Mesothelial cell of epicardium (in vitro differentiated cells): ENCODE measurements at regions not wholly inside any gene's neighbourhood (a gene's known extent, or its start where the extent isn't known, plus 50 kb on each side); places are given as distances from the start of the nearest gene placed in this dataset.

Source experiments
- DNase-seq, 2 experiments: peaks; one replicate each; pipeline ENCODE4 v3.0.0; 2021; ENCODE audit warnings: low spot score in 2 of 2; ENCODE audit not compliant: unreplicated experiment in 2 of 2
- H3K27ac Mint-ChIP-seq: 2 replicates; pipeline ENCODE4 v1.8.0; 2021; ENCODE audit warnings: mixed read lengths
- H3K27me3 Mint-ChIP-seq: 2 replicates; pipeline ENCODE4 v1.8.0; 2021; ENCODE audit warnings: low read depth, mixed read lengths
- H3K36me3 Mint-ChIP-seq: 2 replicates; pipeline ENCODE4 v1.8.0; 2021; ENCODE audit warnings: mixed read lengths
- H3K4me1 Mint-ChIP-seq: 2 replicates; pipeline ENCODE4 v1.8.0; 2021; ENCODE audit warnings: mixed read lengths
- H3K4me3 Mint-ChIP-seq: 2 replicates; pipeline ENCODE4 v1.8.0; 2021; ENCODE audit warnings: mild to moderate bottlenecking, moderate library complexity, mixed read lengths
- H3K9me3 Mint-ChIP-seq: 2 replicates; pipeline ENCODE4 v1.8.0; 2021; ENCODE audit warnings: mixed read lengths
- CTCF ChIP-seq: fragments of 200-600 bp; sonication (generic); IDR thresholded peaks from one replicate; pipeline ENCODE4 v1.5.0; 2021; ENCODE audit warnings: antibody characterized with exemption; ENCODE audit not compliant: unreplicated experiment

- no peak overlapping the region for H3K27ac Mint-ChIP-seq
- TF ChIP-seq CTCF: no peak
- H3K9me3 Mint-ChIP-seq: no peaks in the 10 kb centered on the region
- H3K36me3 Mint-ChIP-seq: no peaks in the 10 kb centered on the region
- no peak overlapping the region for H3K4me3 Mint-ChIP-seq
- DNase-seq: no peak
- no peaks in the 10 kb centered on the region for H3K4me1 Mint-ChIP-seq
- no peaks in the 10 kb centered on the region for H3K27me3 Mint-ChIP-seq
These were observed 565.4 kb downstream of the PTPRC start for GRCh38 chr1:199204231-199204630.

GRCh38 chr1:199205740-199206441 is 567.1 kb downstream of the PTPRC start:
- Mint-ChIP-seq H3K4me3 (no peak overlapping the region), H3K9me3 (peaks cover 5% of the 10 kb centered on the region), H3K36me3 (no peaks in the 10 kb centered on the region), H3K27ac (no peak overlapping the region), H3K27me3 (no peaks in the 10 kb centered on the region), H3K4me1 (no peaks in the 10 kb centered on the region)
- DNase-seq: no peak
- no peak for TF ChIP-seq CTCF

- peaks cover 1% of the 10 kb centered on the region for H3K36me3 Mint-ChIP-seq
- H3K27ac Mint-ChIP-seq: no peak overlapping the region
- no peak for TF ChIP-seq CTCF
- peaks cover 9% of the 10 kb centered on the region for H3K9me3 Mint-ChIP-seq
- H3K4me1 Mint-ChIP-seq: peaks cover 4% of the 10 kb centered on the region
- no peak for DNase-seq
- no peak overlapping the region for H3K4me3 Mint-ChIP-seq
- no peaks in the 10 kb centered on the region for H3K27me3 Mint-ChIP-seq
These were observed 570.0 kb downstream of the PTPRC start for GRCh38 chr1:199208847-199209246.

- Mint-ChIP-seq H3K9me3 (peaks cover 34% of the 10 kb centered on the region), H3K4me1 (no peaks in the 10 kb centered on the region), H3K27me3 (peaks cover 2% of the 10 kb centered on the region), H3K27ac (no peak overlapping the region), H3K4me3 (no peak overlapping the region), H3K36me3 (peaks cover 2% of the 10 kb centered on the region)
- DNase-seq: no peak
- TF ChIP-seq CTCF: no peak
These were observed 579.2 kb downstream of the PTPRC start for GRCh38 chr1:199218065-199218464.

- peaks cover 33% of the 10 kb centered on the region for H3K9me3 Mint-ChIP-seq
- no peaks in the 10 kb centered on the region for H3K4me1 Mint-ChIP-seq
- DNase-seq: no peak
- H3K27me3 Mint-ChIP-seq: peaks cover 2% of the 10 kb centered on the region
- H3K36me3 Mint-ChIP-seq: peaks cover 2% of the 10 kb centered on the region
- H3K4me3 Mint-ChIP-seq: no peak overlapping the region
- TF ChIP-seq CTCF: no peak
- H3K27ac Mint-ChIP-seq: no peak overlapping the region
These were observed 579.7 kb downstream of the PTPRC start for GRCh38 chr1:199218533-199218932.
